ENCODE measurements at regions not wholly inside any gene's neighbourhood (a gene's known extent, or its start where the extent isn't known, plus 50 kb on each side); places are given as distances from the start of the nearest gene placed in this dataset.

DNA sequence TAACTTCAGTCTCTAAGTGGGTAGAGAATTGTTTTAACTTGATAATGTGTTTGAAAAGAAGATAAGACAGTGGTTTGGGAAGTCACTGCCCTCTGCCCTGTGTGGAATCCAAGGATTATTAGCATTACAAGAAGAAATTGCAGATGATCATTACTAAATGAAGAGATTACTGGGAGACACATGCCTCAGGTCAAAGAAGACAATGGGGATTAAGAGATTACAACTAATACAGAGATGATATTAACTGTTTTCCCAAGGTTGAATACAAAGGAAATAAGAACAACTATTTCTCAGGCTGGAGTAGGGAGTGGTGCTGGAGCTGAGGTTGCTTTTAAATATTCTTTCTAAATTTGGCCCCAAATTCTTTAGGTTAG is 166.0 kb downstream of the TRMT11 start:
- DNase-seq = no peak

GRCh38 chr6:126153661-126154060 is 167.3 kb downstream of the TRMT11 start:
- DNase-seq = no peak

- no peak for DNase-seq
Observed at GRCh38 chr6:126156973-126157372, 170.6 kb downstream of the TRMT11 start.

GRCh38 chr6:126167726-126168125 is 172.2 kb upstream of the CENPW start:
- no peak for DNase-seq

GRCh38 chr6:126170433-126170832 is 169.5 kb upstream of the CENPW start:
- DNase-seq = no peak

DNA sequence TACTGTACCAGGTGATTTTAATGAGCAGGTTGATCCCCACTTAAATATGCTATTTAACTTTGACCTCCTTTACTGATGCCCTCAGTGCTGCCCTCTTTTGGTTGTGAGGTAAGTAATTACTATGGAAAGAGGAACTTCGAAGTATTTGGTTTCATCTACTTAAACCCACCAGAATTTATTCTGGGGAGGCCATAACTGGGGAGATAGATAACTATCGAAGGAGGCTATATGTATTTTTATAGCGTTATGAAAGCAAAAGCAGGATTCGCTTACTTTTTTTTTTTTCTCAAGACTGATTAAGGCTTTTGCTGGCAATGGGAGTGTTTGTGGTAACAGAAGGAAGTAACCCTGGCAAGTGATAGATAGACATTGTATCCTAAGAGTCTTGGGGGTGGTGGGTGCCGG is 168.9 kb upstream of the CENPW start:
- DNase-seq = no peak

DNA sequence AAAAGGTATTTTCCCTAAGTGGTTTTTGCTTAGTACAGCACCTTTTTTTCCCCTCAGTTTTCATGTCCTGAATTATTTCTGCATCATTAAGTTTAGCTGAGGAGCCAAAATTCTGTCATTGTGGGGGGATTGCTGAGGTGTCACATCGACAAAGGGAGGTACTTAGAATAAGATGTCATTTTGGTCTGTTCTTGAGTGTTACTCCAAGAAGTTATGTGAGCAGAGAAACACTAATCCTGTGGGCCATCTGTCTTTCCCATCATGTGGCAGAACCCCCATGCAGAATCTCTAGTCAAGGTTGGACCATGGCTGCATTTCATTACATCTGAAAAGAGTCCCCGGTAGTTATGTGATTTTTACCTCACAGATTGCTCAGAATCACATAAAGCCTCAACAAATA is 167.8 kb upstream of the CENPW start:
- DNase-seq = no peak

GRCh38 chr6:126173265-126173664 is 166.7 kb upstream of the CENPW start:
- DNase-seq = no peak

GRCh38 chr6:126174697-126175096 is 165.2 kb upstream of the CENPW start:
- DNase-seq = no peak

GRCh38 chr6:126175251-126175650 is 164.7 kb upstream of the CENPW start:
- DNase-seq = no peak

DNA sequence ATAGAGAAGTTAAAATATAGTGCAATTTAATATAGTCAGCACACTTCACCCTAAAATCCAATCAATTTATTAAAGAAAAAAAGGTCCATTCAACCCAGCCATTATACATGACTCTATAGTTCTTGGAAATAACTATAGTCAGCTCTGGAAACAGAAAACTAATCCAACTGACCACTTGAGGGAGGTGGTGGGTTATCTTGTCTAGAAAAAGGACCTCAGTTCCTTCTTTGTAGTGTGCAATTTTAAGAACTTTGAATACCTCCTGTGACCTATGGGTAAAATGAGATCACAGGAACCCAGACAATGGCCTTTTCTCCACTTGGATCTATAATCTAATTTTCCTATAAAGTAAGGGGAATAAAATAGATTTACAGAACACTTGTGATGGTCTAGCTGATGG is 163.6 kb upstream of the CENPW start:
- DNase-seq = no peak

GRCh38 chr6:126180585-126180984 is 159.3 kb upstream of the CENPW start:
- peak; percentile 23 to 42 for DNase-seq

DNA sequence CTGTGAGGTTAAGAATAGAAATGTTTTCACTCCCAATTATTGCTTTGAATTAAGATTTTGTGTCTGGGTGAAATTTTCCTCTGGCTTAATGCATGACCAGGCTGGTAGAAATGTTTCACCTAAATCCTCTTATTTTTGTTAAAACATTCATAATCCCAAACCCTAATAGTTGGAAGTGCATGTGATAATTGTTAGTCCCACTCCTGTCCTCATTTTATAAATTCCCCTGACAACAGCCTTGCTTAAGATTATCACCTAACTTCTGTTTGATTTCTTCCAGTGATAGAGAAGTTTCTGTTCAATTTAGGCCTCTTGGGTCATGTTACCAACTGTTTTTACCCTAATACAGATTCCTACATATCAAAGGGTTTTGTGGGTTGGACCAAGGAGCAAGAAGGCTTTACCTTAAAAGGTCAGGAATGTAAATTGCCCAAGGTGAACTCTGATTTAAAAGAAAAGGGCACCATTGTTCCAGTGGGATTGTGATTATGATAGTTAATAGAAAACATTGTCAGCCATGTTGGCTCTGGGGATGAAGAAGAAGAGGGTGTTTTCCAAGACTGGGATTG is 158.7 kb upstream of the CENPW start:
- no peak for DNase-seq

GRCh38 chr6:126181890-126182289 is 158.0 kb upstream of the CENPW start:
- no peak for DNase-seq

DNA sequence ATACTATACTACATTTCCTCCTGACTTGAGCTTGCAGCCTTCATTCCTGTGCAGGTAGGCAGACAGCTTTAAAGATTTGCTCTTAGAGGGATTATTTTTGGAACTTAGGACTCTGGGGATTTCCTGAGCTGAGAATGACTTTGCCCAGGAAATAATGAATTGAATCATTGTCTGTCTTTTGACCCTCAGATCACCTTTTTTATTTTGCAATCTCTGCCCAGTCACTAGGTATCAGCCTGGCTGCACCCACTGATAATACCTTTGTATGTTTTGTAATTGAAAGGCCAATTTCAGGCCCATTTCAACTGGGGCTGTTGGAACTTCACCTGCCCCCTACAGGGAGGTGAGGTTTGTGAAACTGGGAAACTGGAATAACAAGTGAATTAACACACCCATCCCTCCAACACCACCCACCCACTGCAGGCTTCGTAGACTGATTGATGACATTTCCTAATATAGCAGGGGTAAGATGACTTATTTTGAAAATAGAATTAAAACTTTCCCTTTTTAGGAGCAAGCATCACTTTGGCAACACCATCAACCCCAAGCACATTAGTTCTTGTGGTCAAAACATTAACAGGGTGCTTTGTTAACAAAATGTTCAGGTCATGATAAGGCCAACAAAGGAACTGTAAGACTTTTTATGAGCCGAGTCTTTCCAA is 157.1 kb upstream of the CENPW start:
- peak in 1 of 2 experiments; percentile 17 for DNase-seq

- DNase-seq = no peak
Observed at GRCh38 chr6:126185774-126186173, 154.1 kb upstream of the CENPW start.

- no peak for DNase-seq
Observed at GRCh38 chr6:126188279-126188909, 151.5 kb upstream of the CENPW start.

DNA sequence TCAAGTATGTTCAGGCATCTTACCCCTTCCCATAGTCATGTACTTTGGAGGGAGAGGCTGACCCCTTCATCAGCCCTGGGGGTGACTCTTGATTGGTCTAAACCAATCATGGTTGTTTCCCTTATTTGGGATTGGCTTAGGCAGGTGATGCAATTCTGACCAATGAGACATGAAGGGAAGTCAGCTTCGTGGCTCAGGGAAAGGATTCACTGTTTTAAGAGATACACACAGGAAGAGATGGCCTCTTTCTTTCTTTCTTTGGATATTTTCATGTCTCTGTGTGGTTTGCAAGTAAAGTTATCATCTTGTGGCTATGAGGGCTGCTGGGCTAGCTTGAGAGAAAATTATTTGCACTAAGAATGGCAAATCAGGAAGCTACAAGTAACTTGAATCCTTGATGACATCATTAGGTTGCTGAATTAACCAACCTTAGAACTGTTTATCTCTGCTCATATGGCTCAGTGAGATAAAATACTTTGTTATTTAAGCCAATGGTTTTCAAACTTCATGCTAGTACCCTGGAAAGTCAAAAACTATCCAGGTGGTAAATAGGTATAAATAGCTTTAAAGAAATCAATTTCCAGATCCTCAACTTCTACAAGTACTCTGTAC is 144.2 kb upstream of the CENPW start:
- no peak for DNase-seq

GRCh38 chr6:126198631-126199030 is 141.3 kb upstream of the CENPW start:
- DNase-seq = no peak

- no peak for DNase-seq
Observed at GRCh38 chr6:126199466-126199865, 140.4 kb upstream of the CENPW start.

DNA sequence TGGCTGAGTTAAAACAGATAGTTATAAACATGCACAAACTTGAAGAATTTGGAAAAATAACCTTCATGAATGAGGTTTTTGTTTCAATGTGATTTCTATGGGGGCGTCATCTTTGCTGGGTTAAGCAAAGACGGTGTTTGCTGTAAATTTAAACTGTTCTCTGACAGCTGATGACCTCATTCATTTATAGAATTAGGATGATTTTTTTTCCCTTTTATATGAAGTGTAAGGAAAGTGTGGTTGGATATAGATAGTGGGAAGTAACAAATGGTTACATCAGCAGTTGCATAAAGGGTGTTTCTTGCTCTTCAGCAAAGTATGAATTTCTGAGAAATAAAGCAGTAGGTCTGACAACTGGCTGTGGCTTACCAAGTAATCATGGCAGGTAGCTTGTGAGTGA is 137.2 kb upstream of the CENPW start:
- DNase-seq = no peak

DNA sequence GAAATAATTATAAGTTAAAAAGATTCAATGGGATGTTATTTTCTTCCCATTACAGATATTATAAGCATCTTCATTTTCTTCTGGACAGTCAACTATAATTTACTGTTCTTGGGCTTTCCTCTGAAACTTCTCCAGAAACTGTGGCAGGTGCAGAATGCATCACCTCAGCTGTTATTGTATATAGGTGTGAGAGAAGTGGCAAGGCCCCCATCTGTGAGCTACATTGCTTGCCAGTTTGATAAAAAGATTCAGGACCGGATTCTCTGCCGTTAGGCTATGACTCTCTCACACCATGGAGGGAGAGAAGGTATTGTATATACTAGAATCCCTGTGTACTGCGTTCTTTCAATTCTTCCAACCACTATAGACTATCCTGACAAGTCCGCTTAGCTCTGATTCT is 135.8 kb upstream of the CENPW start:
- DNase-seq = no peak

DNA sequence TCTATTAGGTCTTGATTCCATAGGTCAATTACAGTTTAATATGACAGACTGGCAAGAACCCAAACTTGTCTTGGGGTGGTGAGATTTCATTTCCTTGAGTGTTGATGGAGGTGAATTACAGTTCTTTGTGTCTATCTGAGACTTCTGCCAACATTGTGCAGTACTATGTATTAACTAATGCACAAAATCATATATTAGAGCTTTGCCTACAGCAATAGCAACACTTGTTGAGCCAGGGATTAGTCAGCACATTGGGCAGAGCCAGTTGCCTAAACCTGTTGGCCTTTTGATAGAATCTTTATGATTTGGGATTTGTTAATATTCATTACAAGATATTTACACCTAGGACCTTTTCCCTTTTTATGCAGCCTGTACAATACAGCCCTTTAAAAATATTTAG is 135.3 kb upstream of the CENPW start:
- DNase-seq = no peak

- DNase-seq = no peak
Observed at GRCh38 chr6:126206504-126207246, 133.2 kb upstream of the CENPW start.

Data from activated T-cell treated with anti-CD3 and anti-CD28 coated beads, Interleukin-2, amount 50 U/mL, for 48 hours (primary cell).